Body of pancreas (tissue), 4 donors: ENCODE measurements at regions not wholly inside any gene's neighbourhood (a gene's known extent, or its start where the extent isn't known, plus 50 kb on each side); places are given as distances from the start of the nearest gene placed in this dataset.

Source experiments
- POLR2A ChIP-seq, 3 donors: fragments of 450-650 bp; IDR thresholded peaks; one replicate each; pipeline ENCODE4 v1.6.1; 2016; ENCODE audit warnings: antibody characterized with exemption in 3 of 3, mild to moderate bottlenecking in 2 of 3
- TF ChIP-seq, protein P1 (sequence below), 7 experiments: fragments of 450-650 bp in 4 of 7; fragments of 200-600 bp in 3 of 7; sonication (generic) in 3 of 7; IDR thresholded peaks; one replicate each; pipeline ENCODE4 v1.5.1; 2016 to 2019; ENCODE audit warnings: antibody characterized with exemption in 7 of 7

DNA sequence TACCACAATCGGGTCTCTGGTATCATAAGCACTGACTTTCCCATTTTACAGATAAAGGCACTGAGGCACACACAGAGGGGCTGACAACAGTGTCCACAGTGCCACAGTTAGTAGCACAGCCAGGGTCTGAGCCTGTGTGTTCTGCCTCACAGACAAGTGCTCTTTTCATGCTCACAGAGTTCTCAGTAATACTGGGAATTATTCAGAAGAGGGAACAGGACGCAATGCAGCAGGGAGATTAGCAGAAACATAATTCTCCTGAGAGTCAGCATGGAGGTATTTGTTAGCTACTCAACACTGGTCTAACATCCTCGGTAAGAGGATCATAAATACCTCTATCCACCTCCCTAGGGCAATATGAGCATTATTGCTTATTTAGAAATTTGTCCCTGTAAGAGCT, 219.3 kb upstream of the EEA1 start:
- TF ChIP-seq, protein P1, sequence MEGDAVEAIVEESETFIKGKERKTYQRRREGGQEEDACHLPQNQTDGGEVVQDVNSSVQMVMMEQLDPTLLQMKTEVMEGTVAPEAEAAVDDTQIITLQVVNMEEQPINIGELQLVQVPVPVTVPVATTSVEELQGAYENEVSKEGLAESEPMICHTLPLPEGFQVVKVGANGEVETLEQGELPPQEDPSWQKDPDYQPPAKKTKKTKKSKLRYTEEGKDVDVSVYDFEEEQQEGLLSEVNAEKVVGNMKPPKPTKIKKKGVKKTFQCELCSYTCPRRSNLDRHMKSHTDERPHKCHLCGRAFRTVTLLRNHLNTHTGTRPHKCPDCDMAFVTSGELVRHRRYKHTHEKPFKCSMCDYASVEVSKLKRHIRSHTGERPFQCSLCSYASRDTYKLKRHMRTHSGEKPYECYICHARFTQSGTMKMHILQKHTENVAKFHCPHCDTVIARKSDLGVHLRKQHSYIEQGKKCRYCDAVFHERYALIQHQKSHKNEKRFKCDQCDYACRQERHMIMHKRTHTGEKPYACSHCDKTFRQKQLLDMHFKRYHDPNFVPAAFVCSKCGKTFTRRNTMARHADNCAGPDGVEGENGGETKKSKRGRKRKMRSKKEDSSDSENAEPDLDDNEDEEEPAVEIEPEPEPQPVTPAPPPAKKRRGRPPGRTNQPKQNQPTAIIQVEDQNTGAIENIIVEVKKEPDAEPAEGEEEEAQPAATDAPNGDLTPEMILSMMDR (IDR thresholded peaks at IDR 0.05) = no peak
- TF ChIP-seq POLR2A (IDR thresholded peaks at IDR 0.05) = no peak
